ENCODE measurements at regions not wholly inside any gene's neighbourhood (a gene's known extent, or its start where the extent isn't known, plus 50 kb on each side); places are given as distances from the start of the nearest gene placed in this dataset.

DNA sequence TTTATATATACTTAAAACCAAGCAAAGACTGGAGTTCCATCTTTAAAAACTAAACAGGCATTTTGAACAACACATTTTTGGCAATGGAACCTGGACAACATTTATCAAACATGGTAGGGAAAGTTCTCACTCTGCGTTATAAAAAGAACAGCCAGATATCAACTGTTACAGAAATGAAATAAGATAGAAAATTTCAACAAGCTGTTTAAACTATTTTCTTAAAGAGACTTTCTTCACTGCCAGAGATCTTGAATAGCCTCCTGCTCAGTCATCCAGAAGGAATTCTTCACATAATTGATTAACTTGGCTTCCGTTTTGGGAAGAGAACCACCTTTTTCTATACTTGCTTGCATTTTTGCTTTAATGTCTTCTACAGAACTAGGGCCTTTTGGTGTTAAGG, 166.0 kb upstream of the PIK3C3 start:
- TF ChIP-seq POLR2AphosphoS5 (IDR thresholded peaks at IDR 0.05; ENCODE audit: low read depth, low read length) = no peak
- no peak for TF ChIP-seq SIN3A (IDR thresholded peaks at IDR 0.05; ENCODE audit: borderline replicate concordance, insufficient read depth, low read length)
- no peak for TF ChIP-seq FOXP2 (optimal IDR thresholded peaks at IDR 0.05; ENCODE audit: borderline replicate concordance, extremely low read depth, extremely low read length, insufficient read depth)
- TF ChIP-seq, protein P1, sequence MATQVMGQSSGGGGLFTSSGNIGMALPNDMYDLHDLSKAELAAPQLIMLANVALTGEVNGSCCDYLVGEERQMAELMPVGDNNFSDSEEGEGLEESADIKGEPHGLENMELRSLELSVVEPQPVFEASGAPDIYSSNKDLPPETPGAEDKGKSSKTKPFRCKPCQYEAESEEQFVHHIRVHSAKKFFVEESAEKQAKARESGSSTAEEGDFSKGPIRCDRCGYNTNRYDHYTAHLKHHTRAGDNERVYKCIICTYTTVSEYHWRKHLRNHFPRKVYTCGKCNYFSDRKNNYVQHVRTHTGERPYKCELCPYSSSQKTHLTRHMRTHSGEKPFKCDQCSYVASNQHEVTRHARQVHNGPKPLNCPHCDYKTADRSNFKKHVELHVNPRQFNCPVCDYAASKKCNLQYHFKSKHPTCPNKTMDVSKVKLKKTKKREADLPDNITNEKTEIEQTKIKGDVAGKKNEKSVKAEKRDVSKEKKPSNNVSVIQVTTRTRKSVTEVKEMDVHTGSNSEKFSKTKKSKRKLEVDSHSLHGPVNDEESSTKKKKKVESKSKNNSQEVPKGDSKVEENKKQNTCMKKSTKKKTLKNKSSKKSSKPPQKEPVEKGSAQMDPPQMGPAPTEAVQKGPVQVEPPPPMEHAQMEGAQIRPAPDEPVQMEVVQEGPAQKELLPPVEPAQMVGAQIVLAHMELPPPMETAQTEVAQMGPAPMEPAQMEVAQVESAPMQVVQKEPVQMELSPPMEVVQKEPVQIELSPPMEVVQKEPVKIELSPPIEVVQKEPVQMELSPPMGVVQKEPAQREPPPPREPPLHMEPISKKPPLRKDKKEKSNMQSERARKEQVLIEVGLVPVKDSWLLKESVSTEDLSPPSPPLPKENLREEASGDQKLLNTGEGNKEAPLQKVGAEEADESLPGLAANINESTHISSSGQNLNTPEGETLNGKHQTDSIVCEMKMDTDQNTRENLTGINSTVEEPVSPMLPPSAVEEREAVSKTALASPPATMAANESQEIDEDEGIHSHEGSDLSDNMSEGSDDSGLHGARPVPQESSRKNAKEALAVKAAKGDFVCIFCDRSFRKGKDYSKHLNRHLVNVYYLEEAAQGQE (IDR thresholded peaks at IDR 0.05; ENCODE audit: insufficient read depth in 1 of 2, low read depth in 2 of 2, low read length in 2 of 2) = no peak
- no peak for TF ChIP-seq TAF1 (IDR thresholded peaks at IDR 0.05; ENCODE audit: borderline replicate concordance, insufficient read depth, low read length)

DNA sequence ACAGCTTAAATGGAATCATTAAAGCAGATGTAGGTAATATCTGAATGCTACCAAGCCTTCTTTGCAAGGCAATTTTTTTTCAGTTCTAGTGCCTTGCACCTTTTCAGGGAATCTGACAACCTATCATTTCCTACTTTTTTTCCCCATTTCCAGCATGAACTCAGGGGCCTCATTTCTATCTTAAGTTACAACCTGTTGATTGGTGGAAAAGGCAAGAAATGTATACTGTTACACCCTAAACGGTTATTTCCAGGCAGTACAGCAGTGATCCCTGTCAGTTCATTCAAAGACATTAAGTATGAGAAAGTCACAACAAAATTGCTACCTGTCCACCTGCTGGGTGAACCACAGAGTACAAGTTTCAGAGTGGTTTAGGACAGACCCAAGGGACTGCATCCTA, 171.2 kb upstream of the PIK3C3 start:
- no peak for TF ChIP-seq POLR2AphosphoS5 (IDR thresholded peaks at IDR 0.05; ENCODE audit: low read depth, low read length)
- TF ChIP-seq SIN3A (IDR thresholded peaks at IDR 0.05; ENCODE audit: borderline replicate concordance, insufficient read depth, low read length) = no peak
- TF ChIP-seq, protein P1 (IDR thresholded peaks at IDR 0.05; ENCODE audit: insufficient read depth in 1 of 2, low read depth in 2 of 2, low read length in 2 of 2) = no peak
- no peak for TF ChIP-seq TAF1 (IDR thresholded peaks at IDR 0.05; ENCODE audit: borderline replicate concordance, insufficient read depth, low read length)
- no peak for TF ChIP-seq FOXP2 (optimal IDR thresholded peaks at IDR 0.05; ENCODE audit: borderline replicate concordance, extremely low read depth, extremely low read length, insufficient read depth)

DNA sequence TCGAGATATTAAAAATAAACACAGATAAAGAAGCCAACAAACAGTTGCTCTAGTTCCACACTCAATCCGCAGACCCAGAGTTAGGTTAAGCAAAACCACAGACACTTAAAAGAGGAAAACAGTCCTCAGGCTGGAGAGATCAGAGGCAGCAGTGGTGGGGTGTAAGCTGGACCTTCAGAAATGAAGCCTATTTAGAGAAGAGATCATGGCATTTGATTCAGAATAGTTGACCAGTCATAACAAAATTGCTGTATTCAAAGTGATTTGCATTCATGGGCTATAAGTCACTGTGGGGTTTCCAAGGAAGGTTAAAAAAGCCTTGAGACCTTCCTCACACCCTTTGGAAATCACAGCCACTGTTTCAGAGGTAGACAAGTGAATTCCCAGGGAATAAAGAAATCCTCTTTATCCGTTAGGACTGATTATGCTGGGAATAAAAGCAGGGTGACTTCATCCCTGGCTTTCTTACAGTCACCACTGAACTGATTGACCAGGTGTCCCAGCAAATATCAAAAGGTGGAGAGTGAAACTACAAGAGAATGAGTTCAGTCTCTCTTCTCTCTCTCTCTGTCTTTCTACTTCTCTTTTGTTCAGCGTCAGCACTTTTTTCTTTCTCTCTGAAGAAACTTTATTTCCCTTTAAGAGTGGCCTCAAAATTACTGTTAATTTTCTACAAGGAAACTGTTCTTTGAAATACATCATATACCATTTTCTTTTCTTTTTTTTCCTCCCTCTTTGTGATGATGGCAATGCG, 171.8 kb upstream of the PIK3C3 start:
- no peak for TF ChIP-seq POLR2AphosphoS5 (IDR thresholded peaks at IDR 0.05; ENCODE audit: low read depth, low read length)
- no peak for TF ChIP-seq SIN3A (IDR thresholded peaks at IDR 0.05; ENCODE audit: borderline replicate concordance, insufficient read depth, low read length)
- TF ChIP-seq TAF1 (IDR thresholded peaks at IDR 0.05; ENCODE audit: borderline replicate concordance, insufficient read depth, low read length) = no peak

DNA sequence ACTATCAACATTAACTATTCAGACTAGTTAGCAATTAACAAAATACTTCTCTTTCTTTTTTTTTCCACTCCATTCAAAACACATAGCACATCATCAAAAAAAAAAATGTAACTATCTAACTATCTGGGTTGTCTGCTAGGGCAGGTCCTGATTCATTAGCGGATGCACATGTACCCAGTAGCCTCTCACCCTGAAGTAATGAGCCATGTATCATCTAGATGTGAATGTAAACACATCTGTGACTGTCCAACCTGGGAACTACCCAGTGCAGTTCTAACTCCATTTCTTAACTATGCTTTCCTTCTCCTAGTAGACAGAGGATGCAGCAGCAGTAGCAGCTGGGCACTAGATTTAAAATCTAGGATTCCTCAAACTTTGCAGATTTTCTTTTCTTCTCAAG, 183.1 kb upstream of the PIK3C3 start:
- TF ChIP-seq, protein P1 (IDR thresholded peaks at IDR 0.05; ENCODE audit: insufficient read depth in 1 of 2, low read depth in 2 of 2, low read length in 2 of 2) = no peak
- TF ChIP-seq POLR2AphosphoS5 (IDR thresholded peaks at IDR 0.05; ENCODE audit: low read depth, low read length) = no peak
- TF ChIP-seq FOXP2 (optimal IDR thresholded peaks at IDR 0.05; ENCODE audit: borderline replicate concordance, extremely low read depth, extremely low read length, insufficient read depth) = no peak
- TF ChIP-seq TAF1 (IDR thresholded peaks at IDR 0.05; ENCODE audit: borderline replicate concordance, insufficient read depth, low read length) = no peak
- TF ChIP-seq SIN3A (IDR thresholded peaks at IDR 0.05; ENCODE audit: borderline replicate concordance, insufficient read depth, low read length) = no peak

DNA sequence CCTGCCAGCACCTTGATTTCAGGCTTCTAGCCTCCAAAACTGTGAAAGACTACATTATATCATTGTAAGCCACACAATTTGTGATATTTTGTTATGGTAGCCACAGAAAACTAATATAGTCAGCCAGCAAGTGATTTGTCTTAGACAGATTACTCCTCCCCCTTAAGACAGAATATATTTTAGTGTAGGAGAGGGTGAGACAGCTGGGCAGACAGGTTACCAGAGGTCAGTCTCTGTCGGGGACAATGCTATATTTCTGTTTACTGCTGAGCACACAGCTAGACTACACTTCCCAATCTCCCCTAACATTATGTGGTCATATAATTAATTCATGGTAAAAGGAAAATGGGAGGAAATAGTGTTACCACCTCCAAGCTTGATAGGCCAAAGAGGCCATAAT, 185.8 kb upstream of the PIK3C3 start:
- TF ChIP-seq POLR2AphosphoS5 (IDR thresholded peaks at IDR 0.05; ENCODE audit: low read depth, low read length) (no peak), SIN3A (IDR thresholded peaks at IDR 0.05; ENCODE audit: borderline replicate concordance, insufficient read depth, low read length) (no peak), FOXP2 (optimal IDR thresholded peaks at IDR 0.05; ENCODE audit: borderline replicate concordance, extremely low read depth, extremely low read length, insufficient read depth) (no peak), TAF1 (IDR thresholded peaks at IDR 0.05; ENCODE audit: borderline replicate concordance, insufficient read depth, low read length) (no peak)
- TF ChIP-seq, protein P1 (IDR thresholded peaks at IDR 0.05; ENCODE audit: insufficient read depth in 1 of 2, low read depth in 2 of 2, low read length in 2 of 2) = no peak

Measured in PFSK-1 (cell line).